GM19455 (cell line): ENCODE measurements at regions not wholly inside any gene's neighbourhood (a gene's known extent, or its start where the extent isn't known, plus 50 kb on each side); places are given as distances from the start of the nearest gene placed in this dataset.
"Not testable (repeated sequence)": the region's sequence is repeated elsewhere in the genome, so short reads cannot be mapped to it uniquely, and the experiment has no call there.

Experiments
- ATAC-seq: cut with Tn5 transposase; IDR thresholded peaks from one replicate; pipeline ENCODE4 v1.9.1; 2021; ENCODE audit not compliant: unreplicated experiment

DNA sequence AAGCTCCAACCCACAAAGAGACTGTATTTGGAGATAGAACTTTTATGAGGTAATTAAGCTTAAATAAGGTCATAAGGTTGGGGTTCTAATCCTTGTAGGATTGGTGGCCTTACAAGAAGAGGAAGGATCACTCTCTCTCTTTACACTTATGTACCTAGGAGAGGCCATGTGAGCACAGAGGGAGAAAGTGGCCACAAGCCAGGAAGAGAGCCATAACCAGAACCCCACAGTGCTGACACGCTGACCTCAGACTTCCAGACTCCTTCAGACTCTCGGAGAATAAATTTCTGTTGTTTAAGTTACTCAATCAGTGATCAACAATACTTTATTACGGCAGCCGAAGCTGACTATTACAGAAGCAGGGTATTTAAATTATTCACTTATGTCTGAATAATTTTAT is 430.5 kb upstream of the EPHA7 start:
- ATAC-seq: no peak

DNA sequence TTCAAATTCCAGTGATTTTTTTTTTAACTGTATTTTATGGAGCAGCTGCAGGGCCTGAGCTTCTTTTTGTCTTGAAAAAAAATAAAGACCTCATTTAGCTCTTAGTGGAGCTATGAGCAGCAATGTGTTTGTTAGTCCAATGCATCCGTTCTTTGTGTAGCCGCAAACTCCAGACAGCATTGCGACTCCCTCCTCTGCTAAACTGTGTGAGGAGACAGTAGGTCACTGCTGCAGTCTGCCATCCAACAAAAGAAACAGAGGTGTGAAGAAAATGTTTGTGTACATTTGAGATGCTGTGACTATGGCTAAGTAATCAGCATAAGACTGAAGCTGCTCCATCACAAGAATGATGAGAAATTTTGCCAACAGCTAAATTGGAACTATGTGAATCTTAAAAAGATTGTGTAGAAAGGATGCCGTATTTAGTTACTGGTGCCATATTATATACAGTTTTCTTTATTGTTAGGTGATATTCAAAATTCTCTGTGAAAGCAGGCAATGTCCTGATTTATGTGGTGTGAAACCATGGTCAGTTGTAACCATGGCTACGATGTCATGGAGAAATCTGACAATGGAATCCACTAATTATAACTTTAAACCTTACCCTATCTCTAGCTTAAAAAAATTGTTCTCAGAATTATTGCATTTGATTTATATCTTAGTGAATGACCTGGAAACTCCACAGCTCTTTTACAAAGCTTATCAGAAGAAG is 428.8 kb upstream of the EPHA7 start:
- ATAC-seq: no peak

DNA sequence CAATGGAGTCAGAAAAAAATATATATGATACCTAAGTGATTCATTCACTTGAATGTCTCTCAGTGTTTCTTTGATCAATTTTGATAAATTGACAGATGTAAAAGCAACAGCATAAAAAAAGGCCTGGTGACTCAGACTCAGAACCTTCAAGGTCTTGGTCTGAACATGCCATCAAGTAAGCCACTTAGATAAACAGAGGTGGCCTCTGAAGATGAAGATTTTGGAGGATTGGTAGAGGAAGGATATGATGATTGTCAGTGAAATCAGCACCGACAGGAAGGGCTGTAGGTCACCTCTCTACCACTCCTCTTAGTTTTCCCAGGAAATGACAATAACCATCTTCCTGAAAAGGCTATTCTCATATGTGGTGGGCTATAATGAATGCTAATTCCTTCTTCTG is 422.8 kb upstream of the EPHA7 start:
- no peak for ATAC-seq

DNA sequence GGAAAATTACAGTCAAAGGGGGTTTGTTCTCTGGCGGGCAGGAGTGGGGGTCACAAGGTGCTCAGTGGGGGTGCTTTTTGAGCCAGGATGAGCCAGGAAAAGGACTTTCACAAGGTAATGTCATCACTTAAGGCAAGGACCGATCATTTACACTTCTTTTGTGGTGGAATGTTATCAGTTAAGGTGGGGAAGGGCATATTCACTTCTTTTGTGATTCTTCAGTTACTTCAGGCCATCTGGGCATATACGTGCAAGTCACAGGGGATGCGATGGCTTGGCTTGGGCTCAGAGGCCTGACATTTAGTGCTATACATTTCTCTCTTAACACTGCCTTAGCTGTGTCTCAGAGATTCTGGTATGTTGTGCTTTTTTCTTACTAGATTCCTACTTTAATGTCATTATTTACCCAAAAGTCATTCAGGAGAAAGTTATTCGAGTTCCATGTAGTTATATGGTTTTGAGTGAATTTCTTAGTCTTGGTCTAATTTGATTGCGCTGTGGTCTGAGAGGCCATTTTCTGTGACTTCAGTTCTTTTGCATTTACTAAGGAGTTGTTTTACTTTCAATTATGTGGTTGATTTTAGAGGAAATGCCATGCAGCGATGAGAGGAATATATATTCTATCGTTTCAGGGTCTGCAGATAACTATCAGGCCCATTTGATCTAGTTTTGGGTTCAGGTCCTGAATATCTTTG is 416.2 kb upstream of the EPHA7 start:
- not testable (repeated sequence) for ATAC-seq

DNA sequence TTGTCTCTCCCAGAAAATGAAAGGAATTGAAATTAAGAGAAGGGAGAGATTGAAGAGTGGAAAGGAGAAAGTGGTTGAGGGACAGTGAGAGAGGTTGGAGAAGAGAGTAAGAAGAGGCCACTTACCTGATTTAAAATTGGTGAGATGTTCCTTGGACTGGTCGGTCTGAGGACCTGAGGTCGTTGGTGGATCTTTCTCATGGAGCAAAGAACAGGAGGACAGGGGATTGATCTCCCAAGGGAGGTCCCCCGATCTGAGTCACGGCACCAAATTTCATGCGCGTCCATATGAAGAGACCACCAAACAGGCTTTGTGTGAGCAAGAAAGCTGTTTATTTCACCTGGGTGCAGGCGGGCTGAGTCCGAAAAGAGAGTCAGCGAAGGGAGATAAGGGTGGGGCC is 415.7 kb upstream of the EPHA7 start:
- ATAC-seq: not testable (repeated sequence)

DNA sequence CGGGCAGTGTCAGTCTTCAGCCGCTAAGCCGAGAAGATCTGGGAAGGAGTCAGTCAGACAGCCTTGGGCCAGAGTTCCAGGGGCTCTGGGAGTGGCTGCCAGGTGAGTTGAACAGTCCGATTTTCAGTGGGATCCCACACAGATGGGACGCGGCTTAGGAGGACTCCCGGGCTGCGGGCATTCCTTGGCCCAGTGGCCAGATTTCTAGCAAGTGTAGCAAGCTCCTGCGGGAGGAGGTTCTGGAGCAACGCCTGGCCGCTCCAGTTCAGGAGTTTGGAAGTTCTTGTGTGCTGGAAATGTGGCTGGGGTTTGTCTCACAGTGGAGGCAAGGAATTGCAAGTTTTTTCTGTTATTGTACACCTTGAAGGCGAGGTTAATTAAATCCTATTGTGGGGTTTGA is 414.0 kb upstream of the EPHA7 start:
- not testable (repeated sequence) for ATAC-seq

DNA sequence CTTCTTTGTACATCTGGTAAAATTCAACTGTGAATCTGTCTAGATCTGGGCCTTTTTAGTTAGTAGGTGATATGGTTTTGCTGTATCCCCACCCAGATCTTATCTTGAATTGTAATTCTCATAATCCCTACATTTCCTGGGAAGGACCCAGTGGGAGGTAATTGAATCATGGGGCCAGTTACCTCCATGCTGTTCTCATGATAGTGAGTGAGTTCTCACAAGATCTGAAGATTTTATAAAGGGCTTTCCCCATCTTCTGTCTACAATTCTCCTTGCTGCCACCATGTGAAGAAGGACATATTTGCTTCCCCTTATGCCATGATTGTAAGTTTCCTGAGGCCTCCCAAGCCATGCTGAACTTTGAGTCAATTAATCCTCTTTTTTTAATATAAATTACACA is 410.4 kb upstream of the EPHA7 start:
- ATAC-seq: not testable (repeated sequence)

DNA sequence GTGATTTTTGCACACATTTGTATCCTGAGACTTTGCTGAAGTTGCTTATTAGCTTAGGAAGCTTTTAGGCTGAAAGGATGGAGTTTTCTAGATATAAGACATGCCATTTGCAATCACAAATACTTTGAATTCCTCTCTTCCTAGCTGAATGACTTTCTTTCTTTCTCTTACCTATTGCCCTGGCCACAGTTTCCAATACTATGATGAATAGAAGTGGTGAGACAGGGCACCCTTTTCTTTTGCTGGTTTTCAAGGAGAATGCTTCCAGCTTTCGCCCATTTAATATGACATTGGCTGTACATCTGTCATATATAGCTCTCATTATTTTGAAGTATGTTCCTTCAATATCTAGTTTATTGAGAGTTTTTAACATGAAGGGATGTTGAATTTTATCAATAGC is 409.6 kb upstream of the EPHA7 start:
- no peak for ATAC-seq

DNA sequence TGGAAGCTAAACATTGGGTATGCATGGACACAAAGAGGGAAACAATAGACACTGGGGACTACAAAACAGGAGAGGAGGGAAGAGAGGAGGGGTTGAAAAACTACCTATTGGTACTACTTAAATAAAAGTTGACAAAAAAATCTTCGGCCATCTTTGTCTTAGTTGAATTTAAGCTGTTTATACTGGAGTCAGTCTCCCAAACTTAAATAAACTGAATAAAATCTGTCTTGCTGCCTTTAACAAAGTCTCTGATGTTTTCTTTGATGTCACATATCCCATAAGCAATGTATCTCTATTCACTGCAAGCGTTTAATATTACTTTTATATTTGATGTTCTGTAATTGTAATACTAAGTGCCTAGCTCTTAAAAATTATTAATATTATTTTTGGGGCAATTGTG is 409.2 kb upstream of the EPHA7 start:
- no peak for ATAC-seq

DNA sequence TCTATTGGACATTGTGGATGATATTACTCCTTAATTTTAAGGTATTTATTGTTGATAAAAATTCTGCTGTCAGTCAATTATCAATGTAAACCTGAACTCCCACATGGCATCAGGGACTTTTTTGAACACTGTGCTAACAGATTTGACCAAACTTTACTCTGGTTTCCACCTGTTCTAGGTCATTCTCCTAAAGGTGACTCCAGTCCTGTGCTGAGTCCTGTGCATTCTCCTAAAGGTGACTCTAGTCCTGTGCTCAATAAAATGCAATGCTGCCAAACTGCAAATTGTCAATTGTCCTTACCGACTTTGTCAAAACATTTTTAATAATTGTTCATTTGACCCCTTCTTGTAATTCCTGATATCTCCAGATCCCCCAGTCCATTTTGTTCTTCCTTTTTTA is 408.4 kb upstream of the EPHA7 start:
- ATAC-seq: no peak

DNA sequence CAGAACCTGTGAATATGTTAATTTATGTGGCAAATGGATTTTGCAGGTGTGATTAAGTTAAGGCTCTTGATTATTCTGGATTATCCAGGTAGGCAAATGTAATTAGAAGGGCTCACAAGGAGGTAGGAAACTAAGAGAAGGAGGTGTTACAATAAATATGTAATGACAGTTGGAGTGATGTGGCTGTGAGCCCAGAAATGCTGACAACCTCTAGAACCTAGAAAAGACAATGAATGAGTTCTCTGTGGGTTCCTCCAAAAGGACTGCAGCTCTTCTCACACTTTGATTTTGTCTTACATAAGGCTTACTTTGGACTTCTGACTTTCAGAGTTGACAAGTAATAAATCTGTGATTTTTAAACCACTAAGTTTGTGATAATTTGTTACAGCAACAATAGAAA is 406.6 kb upstream of the EPHA7 start:
- no peak for ATAC-seq

DNA sequence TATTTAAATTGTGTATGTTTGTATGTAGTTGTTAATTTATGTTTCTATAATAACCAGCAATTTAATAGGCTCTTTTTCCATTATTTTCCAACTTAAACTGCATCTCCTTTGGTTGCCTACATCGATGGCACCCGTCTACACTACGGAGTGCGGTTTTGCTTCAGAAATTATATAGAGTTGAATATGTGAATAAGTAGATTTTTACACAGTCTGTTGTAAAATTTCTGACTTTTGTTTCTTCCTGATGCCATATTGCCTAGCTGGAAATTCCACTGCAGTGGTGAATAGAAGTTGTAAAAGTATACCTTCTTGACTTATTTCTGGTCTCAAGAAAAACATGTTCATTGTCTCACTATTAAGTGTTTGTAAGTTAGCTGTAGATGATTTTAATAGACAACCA is 404.1 kb upstream of the EPHA7 start:
- no peak for ATAC-seq

DNA sequence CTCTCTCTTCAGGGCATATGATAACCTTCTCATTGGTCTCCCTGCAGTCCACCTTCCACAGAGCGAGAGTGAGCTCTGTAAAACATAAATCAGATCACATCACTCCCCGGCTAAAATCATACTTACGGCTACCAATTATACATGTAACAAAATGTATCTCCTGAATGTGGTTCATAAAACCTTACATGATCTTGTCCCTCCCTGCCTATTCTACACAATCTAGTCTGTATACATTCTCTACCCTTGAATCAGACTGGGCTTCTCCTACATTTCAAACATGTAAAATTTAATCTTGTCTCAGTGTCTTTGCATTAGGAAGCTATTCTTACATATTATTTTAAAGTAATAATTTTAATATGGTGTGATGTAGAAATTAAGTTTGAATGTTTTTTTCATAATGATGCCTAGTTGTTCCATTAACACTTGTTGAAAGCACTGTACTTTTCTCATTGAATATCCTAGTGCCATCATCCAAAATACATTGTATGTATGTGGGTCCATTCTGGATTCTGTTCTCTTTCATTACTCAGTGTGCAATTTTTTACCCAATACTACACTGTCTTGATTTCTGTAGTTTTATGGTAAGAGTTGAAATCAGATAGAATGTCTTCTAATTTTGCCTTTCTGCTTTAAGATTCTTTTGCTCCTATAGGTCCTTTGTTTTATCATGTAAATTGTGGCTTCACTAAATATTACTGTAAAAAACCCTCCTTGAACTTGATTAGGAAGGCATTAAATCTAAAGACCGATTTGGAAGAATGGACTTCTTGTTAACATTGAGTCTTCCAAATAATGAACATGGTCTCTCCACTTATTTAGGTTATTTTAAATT is 403.3 kb upstream of the EPHA7 start:
- ATAC-seq: no peak

DNA sequence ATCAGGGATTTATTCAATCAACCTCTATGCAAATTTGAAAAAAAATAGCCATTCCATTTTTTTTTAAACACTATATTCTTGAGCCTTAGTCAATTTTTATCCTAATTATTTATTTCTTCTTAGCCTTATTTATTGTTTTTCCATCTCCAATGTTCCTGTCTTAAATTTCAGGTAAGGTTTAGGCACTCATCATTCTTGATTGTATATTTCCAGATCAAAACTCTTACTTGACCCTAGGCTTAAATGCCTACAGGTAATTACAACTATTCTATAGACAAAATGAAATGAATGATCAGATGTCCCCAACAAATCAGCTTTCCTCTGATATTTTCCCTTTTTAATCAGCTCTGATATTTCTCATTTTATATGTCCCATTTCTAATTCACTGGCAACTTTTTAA is 402.6 kb upstream of the EPHA7 start:
- ATAC-seq: no peak

DNA sequence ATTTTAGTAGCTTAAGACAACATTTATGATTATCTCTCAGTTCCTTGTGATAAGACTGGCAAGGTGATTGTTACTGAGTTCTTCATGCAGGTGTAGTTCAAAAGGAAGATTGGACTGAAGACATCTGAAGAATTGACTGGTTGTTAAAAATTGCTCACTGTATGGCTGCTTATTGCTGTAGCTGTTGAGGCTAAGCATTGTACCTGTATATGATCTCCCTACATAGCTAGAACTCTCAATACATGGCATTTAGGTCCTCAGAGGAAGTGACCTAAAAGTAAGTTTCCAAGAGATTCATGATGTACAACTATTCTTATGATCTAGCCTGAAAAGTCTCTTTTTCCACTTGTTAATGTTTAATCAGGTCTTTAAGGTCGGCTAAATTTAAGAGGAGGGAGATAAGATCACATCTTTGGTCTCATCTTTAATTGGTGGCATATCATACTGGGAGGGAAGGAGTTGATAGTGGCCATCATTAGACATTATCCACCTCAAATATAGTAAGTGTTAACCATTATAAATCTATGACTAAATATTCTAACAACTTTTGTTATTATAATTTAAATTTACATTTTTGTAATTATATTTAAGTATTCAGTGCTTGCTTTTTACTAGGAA is 401.2 kb upstream of the EPHA7 start:
- no peak for ATAC-seq

DNA sequence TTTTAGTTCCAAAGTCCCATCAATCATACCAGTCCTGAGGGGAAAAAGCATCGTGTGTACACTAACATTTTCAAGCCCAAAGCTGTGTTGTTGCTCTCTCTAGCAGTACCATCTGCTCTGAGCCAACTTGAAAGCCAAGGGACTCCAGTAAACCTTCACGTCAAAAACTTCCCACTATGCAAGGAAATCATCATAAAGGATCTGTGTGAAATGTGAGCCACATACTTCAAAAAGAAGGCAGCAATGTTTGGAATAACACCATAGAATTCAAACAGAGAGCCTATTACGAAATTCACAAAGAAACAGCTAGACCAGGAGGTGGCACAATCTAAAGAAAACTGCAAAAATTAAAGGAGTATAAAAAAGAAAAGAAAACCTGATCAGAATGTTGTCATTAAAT is 399.8 kb upstream of the EPHA7 start:
- no peak for ATAC-seq

DNA sequence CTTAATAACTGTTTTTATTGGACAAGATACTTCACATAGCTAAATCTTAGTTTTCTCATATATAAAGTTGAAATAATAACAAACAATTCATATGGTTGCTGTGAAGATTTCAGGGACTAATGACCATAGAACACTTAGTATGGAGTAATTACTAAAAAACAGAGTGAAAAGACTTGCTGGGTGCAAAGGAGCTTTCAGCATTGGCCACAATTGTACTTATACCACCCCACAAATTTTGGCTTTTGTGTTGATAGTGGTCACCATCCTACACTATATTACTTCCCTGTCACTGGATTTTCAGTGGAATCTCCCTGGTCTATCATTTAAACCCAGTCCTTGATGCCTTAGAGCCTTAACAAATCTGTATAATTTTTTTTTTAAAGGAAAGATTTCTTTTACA is 398.6 kb upstream of the EPHA7 start:
- no peak for ATAC-seq

DNA sequence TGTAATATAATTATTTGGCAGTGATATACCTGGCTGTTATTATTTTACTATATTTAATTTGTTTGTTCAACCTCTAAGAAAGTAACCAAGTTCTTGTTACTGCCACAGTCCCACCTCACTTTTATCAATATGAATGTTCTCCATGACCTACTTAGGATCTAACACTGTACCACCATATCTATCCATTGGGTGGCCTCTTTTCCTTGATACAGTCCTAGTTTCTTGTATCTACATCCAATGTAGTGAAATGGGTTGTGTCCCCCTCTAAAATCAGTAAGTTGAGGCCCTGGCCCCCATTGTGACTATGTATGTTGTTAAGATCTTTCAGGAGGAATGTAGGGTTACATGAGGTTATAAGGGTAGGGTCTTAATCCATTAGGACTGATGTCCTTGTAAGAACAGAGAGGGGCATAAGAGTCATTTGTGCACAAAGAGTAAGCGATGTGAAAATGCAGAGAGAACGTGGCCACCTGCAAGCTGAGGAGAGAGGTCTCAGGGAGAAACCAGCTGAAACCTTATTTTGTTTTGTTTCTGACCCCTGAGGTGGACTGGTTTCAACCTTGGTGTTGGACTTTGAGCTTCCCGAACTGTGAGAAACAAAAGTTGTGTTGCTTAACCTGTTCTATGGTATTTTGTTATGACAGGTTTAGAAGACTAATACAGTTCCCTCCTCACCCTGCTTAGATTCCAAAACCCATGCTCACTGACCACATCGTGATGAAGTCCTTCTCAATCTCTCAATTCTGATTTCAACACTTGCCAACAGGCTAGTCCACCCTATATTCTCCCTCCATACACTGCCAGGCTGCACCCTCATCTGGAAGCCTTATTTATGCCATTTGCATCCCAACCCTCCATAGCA is 387.3 kb upstream of the EPHA7 start:
- no peak for ATAC-seq

DNA sequence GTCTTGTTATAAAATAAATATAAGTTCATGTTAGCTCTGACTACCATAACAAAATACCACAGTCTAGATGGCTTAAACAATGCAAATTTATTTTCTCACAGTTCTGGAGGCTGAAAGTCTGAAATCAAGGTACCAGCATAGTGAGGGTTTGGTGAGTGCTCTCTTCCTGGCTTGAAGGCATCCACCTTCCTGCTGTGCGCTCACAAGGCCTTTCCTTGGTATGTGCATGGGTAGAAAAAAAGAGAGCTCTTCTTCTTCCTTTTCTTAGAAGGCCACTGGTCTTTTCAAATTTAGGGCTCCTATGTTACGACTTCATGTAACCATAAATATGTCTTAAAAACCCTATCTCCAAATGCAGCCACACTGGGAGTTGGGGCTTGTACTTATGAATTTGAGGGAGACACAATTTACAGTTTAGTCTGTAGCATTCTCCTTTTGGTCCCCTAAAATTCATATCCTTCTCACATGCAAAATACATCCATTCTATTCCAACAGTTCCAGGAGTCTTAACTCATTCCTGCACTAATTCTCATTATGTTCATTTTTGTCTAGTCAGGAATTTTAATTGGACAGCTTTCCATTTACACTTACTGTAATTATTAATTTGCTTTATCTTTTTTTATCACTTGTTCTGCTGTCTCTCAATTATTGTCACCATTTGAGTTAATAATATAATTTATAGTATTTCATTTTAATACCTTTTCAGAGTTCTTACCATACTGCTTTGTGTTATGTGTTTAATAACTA is 381.9 kb upstream of the EPHA7 start:
- ATAC-seq: no peak

DNA sequence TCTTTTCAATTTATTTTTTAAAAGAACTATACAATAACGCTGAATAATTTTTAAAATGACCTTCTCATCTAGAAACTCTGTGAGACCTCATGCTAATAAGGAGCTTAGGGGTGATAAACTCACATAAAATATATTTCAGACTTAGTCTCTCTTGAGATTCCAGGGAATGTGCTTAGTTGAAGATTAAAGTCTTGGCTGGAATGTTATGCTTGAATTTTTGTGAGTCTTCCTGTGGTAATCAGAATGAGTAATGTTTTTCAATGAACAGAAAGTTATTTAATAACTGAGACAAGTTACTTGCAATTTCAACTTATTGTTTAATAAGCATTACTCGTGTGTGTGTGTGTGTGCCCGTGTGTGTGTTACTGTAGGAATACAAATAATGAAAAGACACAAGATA is 379.9 kb upstream of the EPHA7 start:
- no peak for ATAC-seq
